HL-60 (cell line): ENCODE measurements at regions not wholly inside any gene's neighbourhood (a gene's known extent, or its start where the extent isn't known, plus 50 kb on each side); places are given as distances from the start of the nearest gene placed in this dataset.

Experiments
- DNase-seq, 2 experiments: peaks; one replicate each; pipeline ENCODE4 v3.0.0-alpha.2; 2010 to 2020; ENCODE audit warnings: low read depth in 1 of 2, low spot score in 1 of 2
- H3K27ac ChIP-seq: fragments of 250-450 bp; sonication (Bioruptor Pico); replicated peaks from 2 replicates; pipeline ENCODE4 v1.5.1; 2020; ENCODE audit warnings: mild to moderate bottlenecking, moderate library complexity
- H3K27me3 ChIP-seq: fragments of 250-450 bp; sonication (Bioruptor Pico); 2 replicates; pipeline ENCODE4 v1.5.1; 2021; ENCODE audit warnings: mild to moderate bottlenecking, moderate library complexity; ENCODE audit not compliant: insufficient read depth, poor library complexity, severe bottlenecking
- H3K4me3 ChIP-seq: replicated peaks from 2 replicates; pipeline ENCODE4 v1.5.1; 2011; ENCODE audit warnings: mild to moderate bottlenecking, control low read depth, low read length; ENCODE audit not compliant: insufficient read depth
- CTCF ChIP-seq: IDR thresholded peaks from one replicate; pipeline ENCODE4 v1.5.1; 2011; ENCODE audit warnings: low read length, control low read depth, inconsistent platforms; ENCODE audit not compliant: insufficient read depth
- GABPA ChIP-seq: IDR thresholded peaks from 2 replicates; pipeline ENCODE4 v1.6.1; 2012; ENCODE audit warnings: low read depth
- POLR2AphosphoS5 ChIP-seq: IDR thresholded peaks from 2 replicates; pipeline ENCODE4 v1.6.1; 2012; ENCODE audit warnings: low read depth
- REST ChIP-seq: IDR thresholded peaks from 2 replicates; pipeline ENCODE4 v1.6.1; 2012; ENCODE audit warnings: low read depth; ENCODE audit not compliant: insufficient replicate concordance
- SPI1 ChIP-seq: IDR thresholded peaks from 2 replicates; pipeline ENCODE4 v1.6.1; 2012; ENCODE audit warnings: low read depth, mild to moderate bottlenecking, borderline replicate concordance

GRCh38 chr13:44718467-44718866 is 142.3 kb upstream of the TSC22D1 start:
- H3K27ac ChIP-seq: no peak overlapping the region

GRCh38 chr13:44715287-44716230 is 139.4 kb upstream of the TSC22D1 start:
- TF ChIP-seq POLR2AphosphoS5 (no peak), REST (no peak), GABPA (no peak), SPI1 (no peak), CTCF (no peak)
- no peak for DNase-seq
- no peak overlapping the region for H3K4me3 ChIP-seq
- H3K27ac ChIP-seq: no peak overlapping the region
- H3K27me3 ChIP-seq: no peaks in the 10 kb centered on the region

More at GRCh38 chr13:44718467-44718866, 142.3 kb upstream of the TSC22D1 start:
- no peak overlapping the region for H3K4me3 ChIP-seq
- no peaks in the 10 kb centered on the region for H3K27me3 ChIP-seq
- TF ChIP-seq CTCF (no peak), SPI1 (no peak), GABPA (no peak), REST (no peak), POLR2AphosphoS5 (no peak)
- no peak for DNase-seq

- TF ChIP-seq POLR2AphosphoS5: no peak
- no peak for TF ChIP-seq REST
- TF ChIP-seq CTCF: no peak
- TF ChIP-seq SPI1: no peak
- TF ChIP-seq GABPA: no peak
- DNase-seq: no peak
- no peak overlapping the region for H3K27ac ChIP-seq
- no peaks in the 10 kb centered on the region for H3K27me3 ChIP-seq
- no peak overlapping the region for H3K4me3 ChIP-seq
These were observed 137.8 kb upstream of the TSC22D1 start for GRCh38 chr13:44713788-44714469.
